ENCODE measurements at regions not wholly inside any gene's neighbourhood (a gene's known extent, or its start where the extent isn't known, plus 50 kb on each side); places are given as distances from the start of the nearest gene placed in this dataset.
"Not testable (repeated sequence)": the region's sequence is repeated elsewhere in the genome, so short reads cannot be mapped to it uniquely, and the experiment has no call there.

DNA sequence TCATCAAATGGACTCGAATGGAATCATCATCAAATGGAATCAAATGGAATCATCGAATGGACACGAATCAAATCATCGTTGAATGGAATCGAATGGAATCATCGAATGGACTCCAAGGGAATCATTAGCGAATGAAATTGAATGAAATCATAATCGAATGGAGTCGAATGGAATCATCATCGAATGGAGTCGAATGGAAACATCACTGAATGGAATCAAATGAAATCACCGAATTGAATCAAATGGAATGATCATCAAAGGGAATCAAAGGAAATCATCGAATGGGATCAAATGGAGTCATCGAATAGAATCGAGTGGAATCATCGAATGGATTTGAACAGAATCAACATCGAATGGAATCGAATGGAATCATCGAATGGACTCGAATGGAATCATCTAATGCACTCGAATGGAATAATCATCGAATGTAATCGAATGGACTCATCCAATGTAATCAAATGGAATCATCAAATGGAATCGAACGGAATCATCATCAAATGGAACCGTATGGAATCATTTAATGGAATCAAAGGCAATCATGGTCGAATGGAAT lies 232.2 kb downstream of the SHCBP1 start:
- ATAC-seq; H3K4me1 ChIP-seq (ENCODE audit: insufficient read depth, low read length); H2AFZ ChIP-seq (ENCODE audit: low read length); H3K4me3 ChIP-seq (replicated peaks in 1 of 3; ENCODE audit: insufficient read depth in 1 of 3, low read depth in 2 of 3, low read length in 3 of 3); H3K27ac ChIP-seq (ENCODE audit: extremely low read length, insufficient read depth, low read length); BruUV-seq (replicated peaks); CTCF ChIA-PET (ENCODE audit: low intra/inter-chr PET ratio, low total read pairs); H3K4me2 ChIP-seq (ENCODE audit: low read depth, low read length); FAIRE-seq; H3K79me2 ChIP-seq (ENCODE audit: insufficient read depth, low read length); H4K20me1 ChIP-seq (ENCODE audit: insufficient read depth, low read length); POLR2A ChIA-PET; H3K27me3 ChIP-seq (ENCODE audit: control insufficient read depth in 1 of 2, insufficient read depth in 2 of 2, low read length in 2 of 2); in situ Hi-C loops (cut with HindIII; ENCODE audit: extremely low pct_ligation_motif_present, low pct_unique_long_range_greater_than_20kb); intact Hi-C loops (cut with micrococcal nuclease; ENCODE audit: unreplicated experiment); DNase-seq (ENCODE audit: low spot score); H3K9ac ChIP-seq (ENCODE audit: insufficient read depth, low read depth, low read length); H3K36me3 ChIP-seq (replicated peaks in 1 of 2; ENCODE audit: control insufficient read depth in 1 of 2, insufficient read depth in 2 of 2, low read length in 2 of 2): not testable (repeated sequence)
- peaks cover 15% of the 10 kb centered on the region for H3K9me3 ChIP-seq (ENCODE audit: low read length)
- 36% methylated on average over 27 of the region's 27 CpGs for WGBS (ENCODE audit: low lambda C conversion rate)

DNA sequence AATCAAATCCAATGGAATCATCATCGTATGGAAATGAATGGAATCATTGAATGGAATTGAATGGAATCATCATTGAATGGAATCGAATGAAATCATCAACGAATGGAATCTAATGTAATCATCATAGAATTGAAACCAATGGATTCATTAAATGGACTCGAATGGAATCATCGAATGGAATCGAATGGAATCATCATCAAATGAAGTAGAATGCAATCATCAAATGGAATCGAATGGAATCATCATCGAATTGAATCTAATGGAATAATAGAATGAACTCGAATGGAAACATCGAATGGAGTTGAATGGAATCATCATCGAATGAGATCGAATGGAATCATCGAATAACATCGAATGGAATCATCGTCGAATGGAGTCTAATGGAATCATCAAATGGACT lies 232.8 kb downstream of the SHCBP1 start:
- H2AFZ ChIP-seq (ENCODE audit: low read length); H3K36me3 ChIP-seq (replicated peaks in 1 of 2; ENCODE audit: control insufficient read depth in 1 of 2, insufficient read depth in 2 of 2, low read length in 2 of 2); H3K27ac ChIP-seq (ENCODE audit: extremely low read length, insufficient read depth, low read length); H3K4me3 ChIP-seq (replicated peaks in 1 of 3; ENCODE audit: insufficient read depth in 1 of 3, low read depth in 2 of 3, low read length in 3 of 3); H4K20me1 ChIP-seq (ENCODE audit: insufficient read depth, low read length); CTCF ChIA-PET (ENCODE audit: low intra/inter-chr PET ratio, low total read pairs); BruUV-seq (replicated peaks); intact Hi-C loops (cut with micrococcal nuclease; ENCODE audit: unreplicated experiment); H3K4me1 ChIP-seq (ENCODE audit: insufficient read depth, low read length); H3K27me3 ChIP-seq (ENCODE audit: control insufficient read depth in 1 of 2, insufficient read depth in 2 of 2, low read length in 2 of 2); H3K9ac ChIP-seq (ENCODE audit: insufficient read depth, low read depth, low read length); in situ Hi-C loops (cut with HindIII; ENCODE audit: extremely low pct_ligation_motif_present, low pct_unique_long_range_greater_than_20kb); H3K4me2 ChIP-seq (ENCODE audit: low read depth, low read length); FAIRE-seq; POLR2A ChIA-PET; H3K79me2 ChIP-seq (ENCODE audit: insufficient read depth, low read length); ATAC-seq: not testable (repeated sequence)
- WGBS (ENCODE audit: low lambda C conversion rate) = 36% methylated on average over 16 of the region's 16 CpGs
- peaks cover 20% of the 10 kb centered on the region for H3K9me3 ChIP-seq (ENCODE audit: low read length)
- peak; percentile 69 for DNase-seq (ENCODE audit: low spot score)

DNA sequence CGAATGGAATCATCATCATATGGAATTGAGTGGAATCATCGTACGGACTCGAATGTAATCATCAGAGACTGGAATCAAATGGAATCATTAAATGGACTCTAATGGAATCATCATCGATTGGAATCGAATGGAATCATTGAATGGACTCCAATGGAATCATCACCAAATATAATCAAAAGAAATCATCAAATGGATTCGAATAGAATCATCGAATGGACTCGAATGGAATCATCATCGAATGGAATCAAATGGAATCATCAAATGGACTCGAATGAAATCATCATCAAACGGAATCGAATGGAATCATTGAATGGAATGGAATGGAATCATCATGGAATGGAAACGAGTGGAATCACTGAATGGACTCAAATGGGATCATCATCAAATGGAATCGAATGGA lies 233.5 kb downstream of the SHCBP1 start:
- H2AFZ ChIP-seq (ENCODE audit: low read length); H4K20me1 ChIP-seq (ENCODE audit: insufficient read depth, low read length); CTCF ChIA-PET (ENCODE audit: low intra/inter-chr PET ratio, low total read pairs); H3K9ac ChIP-seq (ENCODE audit: insufficient read depth, low read depth, low read length); POLR2A ChIA-PET; H3K79me2 ChIP-seq (ENCODE audit: insufficient read depth, low read length); H3K4me3 ChIP-seq (replicated peaks in 1 of 3; ENCODE audit: insufficient read depth in 1 of 3, low read depth in 2 of 3, low read length in 3 of 3); H3K4me1 ChIP-seq (ENCODE audit: insufficient read depth, low read length); DNase-seq (ENCODE audit: low spot score); FAIRE-seq; H3K36me3 ChIP-seq (replicated peaks in 1 of 2; ENCODE audit: control insufficient read depth in 1 of 2, insufficient read depth in 2 of 2, low read length in 2 of 2); in situ Hi-C loops (cut with HindIII; ENCODE audit: extremely low pct_ligation_motif_present, low pct_unique_long_range_greater_than_20kb); H3K4me2 ChIP-seq (ENCODE audit: low read depth, low read length); H3K27ac ChIP-seq (ENCODE audit: extremely low read length, insufficient read depth, low read length); BruUV-seq (replicated peaks); intact Hi-C loops (cut with micrococcal nuclease; ENCODE audit: unreplicated experiment); H3K27me3 ChIP-seq (ENCODE audit: control insufficient read depth in 1 of 2, insufficient read depth in 2 of 2, low read length in 2 of 2); TF ChIP-seq NONO (IDR thresholded peaks at IDR 0.05): not testable (repeated sequence)
- 11% methylated on average over 15 of the region's 15 CpGs for WGBS (ENCODE audit: low lambda C conversion rate)
- ATAC-seq = peak; percentile 1; the same call in 2 of the 3 replicates
- H3K9me3 ChIP-seq (ENCODE audit: low read length) = peaks cover 21% of the 10 kb centered on the region
- TF ChIP-seq NONO (CRISPR knock-in tag; conservative IDR thresholded peaks at IDR 0.05) (peak; percentile 82), REL (CRISPR knock-in tag; conservative IDR thresholded peaks at IDR 0.05) (peak; percentile 98), ZNF780A (CRISPR knock-in tag; IDR thresholded peaks at IDR 0.05) (peak; percentile 99), ZNF496 (CRISPR knock-in tag; IDR thresholded peaks at IDR 0.05; ENCODE audit: insufficient replicate concordance) (peak; percentile 94), ZNF672 (CRISPR knock-in tag; IDR thresholded peaks at IDR 0.05) (peak; percentile 99), JDP2 (CRISPR knock-in tag; IDR thresholded peaks at IDR 0.05; ENCODE audit: borderline replicate concordance) (peak; percentile 98), ZNF841 (CRISPR knock-in tag; IDR thresholded peaks at IDR 0.05; ENCODE audit: borderline replicate concordance) (peak; percentile 99)
- TF ChIP-seq, protein P1, sequence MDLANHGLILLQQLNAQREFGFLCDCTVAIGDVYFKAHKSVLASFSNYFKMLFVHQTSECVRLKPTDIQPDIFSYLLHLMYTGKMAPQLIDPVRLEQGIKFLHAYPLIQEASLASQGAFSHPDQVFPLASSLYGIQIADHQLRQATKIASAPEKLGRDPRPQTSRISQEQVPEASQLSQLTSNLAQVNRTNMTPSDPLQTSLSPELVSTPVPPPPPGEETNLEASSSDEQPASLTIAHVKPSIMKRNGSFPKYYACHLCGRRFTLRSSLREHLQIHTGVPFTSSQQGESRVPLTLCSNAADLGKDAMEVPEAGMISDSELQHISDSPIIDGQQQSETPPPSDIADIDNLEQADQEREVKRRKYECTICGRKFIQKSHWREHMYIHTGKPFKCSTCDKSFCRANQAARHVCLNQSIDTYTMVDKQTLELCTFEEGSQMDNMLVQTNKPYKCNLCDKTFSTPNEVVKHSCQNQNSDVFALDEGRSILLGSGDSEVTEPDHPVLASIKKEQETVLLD (CRISPR knock-in tag; IDR thresholded peaks at IDR 0.05; ENCODE audit: low read depth) = peak; percentile 97
